HCT116 (cell line): ENCODE measurements at regions not wholly inside any gene's neighbourhood (a gene's known extent, or its start where the extent isn't known, plus 50 kb on each side); places are given as distances from the start of the nearest gene placed in this dataset.

ENCODE experiments used
- ATAC-seq: fragments of 200-7000 bp; cut with Tn5 transposase; 2 replicates; pipeline ENCODE4 v1.9.1; 2020; ENCODE audit warnings: mild to moderate bottlenecking, moderate library complexity
- BruUV-seq: library from RNA; stranded (reverse); fragments of 400-500 nt; replicated peaks from 2 replicates; lab custom pipeline; 2021; lab: Mats Ljungman, UMichigan
- CTCF ChIA-PET: fragments of 300-600 bp; sonication (Branson Sonifier 250); formaldehyde crosslinking; loops from one replicate; lab custom pipeline; 2021; ENCODE audit warnings: antibody characterized with exemption; lab: Charles Lee
- POLR2A ChIA-PET: fragments of 300-600, 350-600 bp; sonication (Branson Sonifier 250); formaldehyde crosslinking; loops from one replicate; lab custom pipeline; 2021; ENCODE audit warnings: antibody characterized with exemption; lab: Charles Lee
- RAD21 ChIA-PET, 2 experiments: fragments of 300-600 bp; sonication (Branson Sonifier 250); formaldehyde crosslinking; loops; one replicate each; lab custom pipeline; 2023; ENCODE audit warnings: low total read pairs in 2 of 2; ENCODE audit not compliant: uncharacterized antibody in 2 of 2, unreplicated experiment in 2 of 2, low non-redundant PET in 1 of 2; lab: Charles Lee
- DNase-seq: peaks from one replicate; pipeline ENCODE4 v3.0.0-alpha.2; 2010; ENCODE audit warnings: low read depth, low spot score
- H2AFZ ChIP-seq: fragments of 200-600 bp; shearing (Covaris generic), sonication (generic); 2 replicates; pipeline ENCODE4 v1.6.1; 2017; ENCODE audit warnings: low read depth, mixed run types, mixed read lengths, antibody characterized with exemption, low read length; ENCODE audit not compliant: poor library complexity, severe bottlenecking
- H3K27ac ChIP-seq: 2 replicates; pipeline ENCODE4 v1.5.1; 2012; ENCODE audit warnings: low read depth, low read length
- H3K27me3 ChIP-seq: fragments of 200-600 bp; sonication (generic); 2 replicates; pipeline ENCODE4 v1.6.1; 2016; ENCODE audit warnings: mixed run types, low read length, mixed read lengths; ENCODE audit not compliant: insufficient read depth
- H3K36me3 ChIP-seq, 2 experiments: fragments of 200-500 bp in 1 of 2; fragments of 200-600 bp in 1 of 2; sonication (Bioruptor generic) in 1 of 2; sonication (generic) in 1 of 2; 2 replicates each; pipeline versions ENCODE4 v1.5.1 to v1.6.1; 2014 to 2016; ENCODE audit warnings: low read length in 2 of 2, inconsistent platforms in 1 of 2, mixed read lengths in 1 of 2, mixed run types in 1 of 2; ENCODE audit not compliant: insufficient read depth in 2 of 2, control insufficient read depth in 1 of 2
- H3K4me1 ChIP-seq, 2 experiments: fragments of 200-600 bp in 1 of 2; sonication (generic) in 1 of 2; 2 replicates each; pipeline versions ENCODE4 v1.5.1 to v1.6.1; 2012 to 2017; ENCODE audit warnings: low read length in 2 of 2, inconsistent platforms in 1 of 2, mild to moderate bottlenecking in 1 of 2, mixed read lengths in 1 of 2, mixed run types in 1 of 2, moderate library complexity in 1 of 2; ENCODE audit not compliant: insufficient read depth in 2 of 2, control insufficient read depth in 1 of 2
- H3K4me2 ChIP-seq: fragments of 200-600 bp; sonication (generic); 2 replicates; pipeline ENCODE4 v1.6.1; 2017; ENCODE audit warnings: mixed run types, low read length, mixed read lengths
- H3K4me3 ChIP-seq, 2 experiments: fragments of 200-600 bp in 1 of 2; sonication (generic) in 1 of 2; replicated peaks in 1 of 2; 2 replicates each; pipeline ENCODE4 v1.5.1; 2011 to 2016; ENCODE audit warnings: low read length in 2 of 2, control low read depth in 1 of 2, low read depth in 1 of 2, mild to moderate bottlenecking in 1 of 2, mixed read lengths in 1 of 2, mixed run types in 1 of 2
- H3K79me2 ChIP-seq: fragments of 200-600 bp; sonication (generic); 2 replicates; pipeline ENCODE4 v1.6.1; 2017; ENCODE audit warnings: mild to moderate bottlenecking, mixed run types, low read length, moderate library complexity, mixed read lengths; ENCODE audit not compliant: insufficient read depth
- H3K9ac ChIP-seq: fragments of 200-600 bp; sonication (generic); 2 replicates; pipeline ENCODE4 v1.6.1; 2016; ENCODE audit warnings: low read length, mixed read lengths
- H3K9me2 ChIP-seq: fragments of 200-600 bp; sonication (generic), shearing (Covaris generic); 2 replicates; pipeline ENCODE4 v1.6.1; 2017; ENCODE audit warnings: mixed run types, mild to moderate bottlenecking, moderate library complexity; ENCODE audit not compliant: insufficient read depth
- H3K9me3 ChIP-seq, 2 experiments: fragments of 200-500 bp in 1 of 2; fragments of 200-600 bp in 1 of 2; sonication (Bioruptor generic) in 1 of 2; sonication (generic) in 1 of 2; 2 replicates each; pipeline ENCODE4 v1.6.1; 2014 to 2017; ENCODE audit warnings: low read length in 2 of 2, mixed read lengths in 2 of 2, inconsistent platforms in 1 of 2, low read depth in 1 of 2, mild to moderate bottlenecking in 1 of 2, mixed run types in 1 of 2, moderate library complexity in 1 of 2; ENCODE audit not compliant: control insufficient read depth in 1 of 2, insufficient read depth in 1 of 2
- H4K20me1 ChIP-seq: fragments of 200-600 bp; sonication (generic), shearing (Covaris generic); 2 replicates; pipeline ENCODE4 v1.6.1; 2017; ENCODE audit warnings: mixed run types, mild to moderate bottlenecking, moderate library complexity; ENCODE audit not compliant: insufficient read depth
- CBX3 ChIP-seq: IDR thresholded peaks from 2 replicates; pipeline ENCODE4 v1.6.1; 2012; ENCODE audit warnings: low read depth
- CEBPB ChIP-seq: IDR thresholded peaks from 2 replicates; pipeline ENCODE4 v1.6.1; 2012; ENCODE audit warnings: low read depth
- ELF1 ChIP-seq: IDR thresholded peaks from 2 replicates; pipeline ENCODE4 v1.6.1; 2012; ENCODE audit warnings: low read depth, borderline replicate concordance
- EZH2 ChIP-seq: fragments of 200-600 bp; sonication (generic); IDR thresholded peaks from 2 replicates; pipeline ENCODE4 v1.6.1; 2017; ENCODE audit warnings: antibody characterized with exemption, mixed run types
- EZH2phosphoT487 ChIP-seq: fragments of 200-600 bp; IDR thresholded peaks from 2 replicates; pipeline ENCODE4 v1.6.1; 2018; ENCODE audit warnings: antibody characterized with exemption, borderline replicate concordance
- FOSL1 ChIP-seq: IDR thresholded peaks from 2 replicates; pipeline ENCODE4 v1.6.1; 2012; ENCODE audit warnings: low read depth
- JUND ChIP-seq: IDR thresholded peaks from 2 replicates; pipeline ENCODE4 v1.6.1; 2012
- POLR2A ChIP-seq: IDR thresholded peaks from 2 replicates; pipeline ENCODE4 v1.7.0; 2011; ENCODE audit warnings: borderline replicate concordance; ENCODE audit not compliant: insufficient read depth, insufficient read length; ENCODE audit errors: extremely low read depth
- POLR2AphosphoS5 ChIP-seq: IDR thresholded peaks from 2 replicates; pipeline ENCODE4 v1.6.1; 2011; ENCODE audit warnings: mild to moderate bottlenecking, low read depth, low read length, moderate library complexity
- RAD21 ChIP-seq: IDR thresholded peaks from 2 replicates; pipeline ENCODE4 v1.6.1; 2012; ENCODE audit warnings: low read depth, mild to moderate bottlenecking
- SIN3A ChIP-seq: IDR thresholded peaks from 2 replicates; pipeline ENCODE4 v1.6.1; 2012; ENCODE audit warnings: low read depth
- SP1 ChIP-seq: IDR thresholded peaks from 2 replicates; pipeline ENCODE4 v1.6.1; 2012; ENCODE audit warnings: low read depth
- SRF ChIP-seq: IDR thresholded peaks from 2 replicates; pipeline ENCODE4 v1.6.1; 2012; ENCODE audit warnings: low read depth
- TCF7L2 ChIP-seq: IDR thresholded peaks from 2 replicates; pipeline ENCODE4 v1.7.0; 2011; ENCODE audit warnings: borderline replicate concordance, inconsistent platforms; ENCODE audit not compliant: insufficient read depth, insufficient read length; ENCODE audit errors: extremely low read depth
- YY1 ChIP-seq: IDR thresholded peaks from 2 replicates; pipeline ENCODE4 v1.6.1; 2011; ENCODE audit warnings: low read length, low read depth, moderate library complexity, mild to moderate bottlenecking; ENCODE audit not compliant: insufficient replicate concordance; ENCODE audit errors: extremely low read depth
- ZFX ChIP-seq: fragments of 450-650 bp; IDR thresholded peaks from 2 replicates; pipeline ENCODE4 v1.6.1; 2017
- ZNF274 ChIP-seq: fragments of 200-500 bp; sonication (Bioruptor generic); IDR thresholded peaks from 2 replicates; pipeline ENCODE4 v1.6.1; 2014; ENCODE audit warnings: mild to moderate bottlenecking, low read depth, low read length, inconsistent platforms
- intact Hi-C: fragments of 100-400 bp; cut with micrococcal nuclease; formaldehyde crosslinking; loops from 2 replicates; pipeline ENCODE4 v1.10.0; 2022
- TF ChIP-seq, protein P1 (sequence below), 3 experiments: fragments of 200-600 bp in 1 of 3; sonication (generic) in 1 of 3; IDR thresholded peaks in 2 of 3; conservative IDR thresholded peaks in 1 of 3; 2 replicates each; pipeline ENCODE4 v1.5.1; 2012 to 2017; ENCODE audit warnings: low read depth in 2 of 3, low read length in 2 of 3, antibody characterized with exemption in 1 of 3, borderline replicate concordance in 1 of 3, control low read depth in 1 of 3, mild to moderate bottlenecking in 1 of 3, mixed read lengths in 1 of 3, mixed run types in 1 of 3, moderate library complexity in 1 of 3; ENCODE audit not compliant: insufficient read depth in 1 of 3
- TF ChIP-seq, protein P2 (sequence below): IDR thresholded peaks from 2 replicates; pipeline ENCODE4 v1.6.1; 2012; ENCODE audit warnings: low read depth
- TF ChIP-seq, protein P3 (sequence below): IDR thresholded peaks from 2 replicates; pipeline ENCODE4 v1.6.1; 2012

DNA sequence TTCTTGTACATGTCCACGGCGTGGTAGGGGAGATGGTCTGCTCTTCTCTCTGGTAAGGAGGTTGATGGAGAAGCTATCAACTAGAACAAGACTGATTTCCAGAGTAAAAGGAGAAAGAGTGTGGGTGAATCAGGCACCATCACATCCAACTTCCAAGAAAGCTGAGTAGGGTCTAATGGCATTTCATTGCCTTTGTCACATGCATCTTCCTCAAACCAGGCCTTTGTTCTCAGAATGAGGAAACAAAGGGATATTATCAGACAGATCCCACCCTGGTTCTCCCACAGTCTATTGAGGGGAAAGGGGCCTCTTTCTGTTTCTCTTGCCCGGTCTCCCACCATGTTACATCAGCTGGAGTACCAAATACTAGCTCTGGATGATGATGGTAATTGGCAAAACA, 160.2 kb upstream of the RBPJ start:
- no peaks in the 10 kb centered on the region for H3K36me3 ChIP-seq
- no TSS peak for BruUV-seq
- intact Hi-C loops = no loop called here

More for the DNA sequence above, 160.2 kb upstream of the RBPJ start:
- ATAC-seq (no peak), DNase-seq (no peak)
- POLR2A ChIA-PET = no interaction called here
- no peaks in the 10 kb centered on the region for H4K20me1 ChIP-seq
- H2AFZ ChIP-seq = no peak overlapping the region
- H3K27me3 ChIP-seq = no peaks in the 10 kb centered on the region
- CTCF ChIA-PET = interaction anchor here (1.0 to 1.9 kb wide), 7 partner anchors 8 to 158 kb away, joined by 3 to 9 read pairs (median 5); no protein-coding TSS in a partner anchor
- TF ChIP-seq, protein P1, sequence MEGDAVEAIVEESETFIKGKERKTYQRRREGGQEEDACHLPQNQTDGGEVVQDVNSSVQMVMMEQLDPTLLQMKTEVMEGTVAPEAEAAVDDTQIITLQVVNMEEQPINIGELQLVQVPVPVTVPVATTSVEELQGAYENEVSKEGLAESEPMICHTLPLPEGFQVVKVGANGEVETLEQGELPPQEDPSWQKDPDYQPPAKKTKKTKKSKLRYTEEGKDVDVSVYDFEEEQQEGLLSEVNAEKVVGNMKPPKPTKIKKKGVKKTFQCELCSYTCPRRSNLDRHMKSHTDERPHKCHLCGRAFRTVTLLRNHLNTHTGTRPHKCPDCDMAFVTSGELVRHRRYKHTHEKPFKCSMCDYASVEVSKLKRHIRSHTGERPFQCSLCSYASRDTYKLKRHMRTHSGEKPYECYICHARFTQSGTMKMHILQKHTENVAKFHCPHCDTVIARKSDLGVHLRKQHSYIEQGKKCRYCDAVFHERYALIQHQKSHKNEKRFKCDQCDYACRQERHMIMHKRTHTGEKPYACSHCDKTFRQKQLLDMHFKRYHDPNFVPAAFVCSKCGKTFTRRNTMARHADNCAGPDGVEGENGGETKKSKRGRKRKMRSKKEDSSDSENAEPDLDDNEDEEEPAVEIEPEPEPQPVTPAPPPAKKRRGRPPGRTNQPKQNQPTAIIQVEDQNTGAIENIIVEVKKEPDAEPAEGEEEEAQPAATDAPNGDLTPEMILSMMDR (IDR thresholded peaks at IDR 0.05 in 2 of 3, conservative IDR thresholded peaks at IDR 0.05 in 1 of 3; ENCODE audit: borderline replicate concordance in 1 of 3, insufficient read depth in 1 of 3, low read depth in 2 of 3, low read length in 2 of 3) = no peak
- TF ChIP-seq SIN3A = no peak
- no peak for TF ChIP-seq YY1
- TF ChIP-seq TCF7L2 = no peak
- no peak for TF ChIP-seq ELF1
- TF ChIP-seq SP1 = no peak
- TF ChIP-seq, protein P2, sequence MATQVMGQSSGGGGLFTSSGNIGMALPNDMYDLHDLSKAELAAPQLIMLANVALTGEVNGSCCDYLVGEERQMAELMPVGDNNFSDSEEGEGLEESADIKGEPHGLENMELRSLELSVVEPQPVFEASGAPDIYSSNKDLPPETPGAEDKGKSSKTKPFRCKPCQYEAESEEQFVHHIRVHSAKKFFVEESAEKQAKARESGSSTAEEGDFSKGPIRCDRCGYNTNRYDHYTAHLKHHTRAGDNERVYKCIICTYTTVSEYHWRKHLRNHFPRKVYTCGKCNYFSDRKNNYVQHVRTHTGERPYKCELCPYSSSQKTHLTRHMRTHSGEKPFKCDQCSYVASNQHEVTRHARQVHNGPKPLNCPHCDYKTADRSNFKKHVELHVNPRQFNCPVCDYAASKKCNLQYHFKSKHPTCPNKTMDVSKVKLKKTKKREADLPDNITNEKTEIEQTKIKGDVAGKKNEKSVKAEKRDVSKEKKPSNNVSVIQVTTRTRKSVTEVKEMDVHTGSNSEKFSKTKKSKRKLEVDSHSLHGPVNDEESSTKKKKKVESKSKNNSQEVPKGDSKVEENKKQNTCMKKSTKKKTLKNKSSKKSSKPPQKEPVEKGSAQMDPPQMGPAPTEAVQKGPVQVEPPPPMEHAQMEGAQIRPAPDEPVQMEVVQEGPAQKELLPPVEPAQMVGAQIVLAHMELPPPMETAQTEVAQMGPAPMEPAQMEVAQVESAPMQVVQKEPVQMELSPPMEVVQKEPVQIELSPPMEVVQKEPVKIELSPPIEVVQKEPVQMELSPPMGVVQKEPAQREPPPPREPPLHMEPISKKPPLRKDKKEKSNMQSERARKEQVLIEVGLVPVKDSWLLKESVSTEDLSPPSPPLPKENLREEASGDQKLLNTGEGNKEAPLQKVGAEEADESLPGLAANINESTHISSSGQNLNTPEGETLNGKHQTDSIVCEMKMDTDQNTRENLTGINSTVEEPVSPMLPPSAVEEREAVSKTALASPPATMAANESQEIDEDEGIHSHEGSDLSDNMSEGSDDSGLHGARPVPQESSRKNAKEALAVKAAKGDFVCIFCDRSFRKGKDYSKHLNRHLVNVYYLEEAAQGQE = no peak
- TF ChIP-seq FOSL1 = no peak
- TF ChIP-seq JUND = no peak
- no peak for TF ChIP-seq EZH2phosphoT487
- no peak for TF ChIP-seq POLR2AphosphoS5
- TF ChIP-seq, protein P3, sequence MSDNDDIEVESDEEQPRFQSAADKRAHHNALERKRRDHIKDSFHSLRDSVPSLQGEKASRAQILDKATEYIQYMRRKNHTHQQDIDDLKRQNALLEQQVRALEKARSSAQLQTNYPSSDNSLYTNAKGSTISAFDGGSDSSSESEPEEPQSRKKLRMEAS = no peak
- no peak for TF ChIP-seq CEBPB
- no peak for TF ChIP-seq ZNF274
- TF ChIP-seq SRF = no peak
- no peak for TF ChIP-seq RAD21
- TF ChIP-seq EZH2 = no peak
- no peak for TF ChIP-seq CBX3
- TF ChIP-seq POLR2A = no peak
- TF ChIP-seq ZFX = no peak
- no peaks in the 10 kb centered on the region for H3K9me3 ChIP-seq
- no peak overlapping the region for H3K9ac ChIP-seq
- H3K4me3 ChIP-seq = no peak overlapping the region
- H3K27ac ChIP-seq = no peak overlapping the region
- no peak overlapping the region for H3K4me2 ChIP-seq
- RAD21 ChIA-PET = no interaction called here
- H3K79me2 ChIP-seq = no peaks in the 10 kb centered on the region
- H3K4me1 ChIP-seq = no peaks in the 10 kb centered on the region
- H3K9me2 ChIP-seq = no peaks in the 10 kb centered on the region
